ENCODE measurements at regions not wholly inside any gene's neighbourhood (a gene's known extent, or its start where the extent isn't known, plus 50 kb on each side); places are given as distances from the start of the nearest gene placed in this dataset.

DNA sequence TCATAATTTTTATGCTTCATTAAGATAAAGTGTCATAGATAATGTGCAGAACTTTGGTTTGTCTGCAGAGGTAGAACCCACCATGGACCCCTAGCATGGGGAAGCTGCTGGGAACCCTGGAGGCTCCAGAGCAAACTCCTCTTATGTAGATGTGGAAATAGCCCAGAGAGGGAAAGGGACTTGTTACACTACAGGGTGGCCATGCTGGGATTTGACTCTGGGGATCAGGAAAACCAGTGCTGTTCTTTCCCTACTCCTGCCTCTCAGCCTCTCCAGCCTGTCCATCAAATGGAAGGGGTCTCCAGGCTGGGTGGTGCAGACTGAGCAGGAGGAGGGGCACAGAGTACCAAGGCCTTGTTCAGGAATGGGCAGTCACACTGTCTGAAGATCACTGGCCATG, 54.2 kb downstream of the MSX1 start:
- peak in 2 of 4 donors; percentile 25 to 58 for ATAC-seq
- TF ChIP-seq, protein P1, sequence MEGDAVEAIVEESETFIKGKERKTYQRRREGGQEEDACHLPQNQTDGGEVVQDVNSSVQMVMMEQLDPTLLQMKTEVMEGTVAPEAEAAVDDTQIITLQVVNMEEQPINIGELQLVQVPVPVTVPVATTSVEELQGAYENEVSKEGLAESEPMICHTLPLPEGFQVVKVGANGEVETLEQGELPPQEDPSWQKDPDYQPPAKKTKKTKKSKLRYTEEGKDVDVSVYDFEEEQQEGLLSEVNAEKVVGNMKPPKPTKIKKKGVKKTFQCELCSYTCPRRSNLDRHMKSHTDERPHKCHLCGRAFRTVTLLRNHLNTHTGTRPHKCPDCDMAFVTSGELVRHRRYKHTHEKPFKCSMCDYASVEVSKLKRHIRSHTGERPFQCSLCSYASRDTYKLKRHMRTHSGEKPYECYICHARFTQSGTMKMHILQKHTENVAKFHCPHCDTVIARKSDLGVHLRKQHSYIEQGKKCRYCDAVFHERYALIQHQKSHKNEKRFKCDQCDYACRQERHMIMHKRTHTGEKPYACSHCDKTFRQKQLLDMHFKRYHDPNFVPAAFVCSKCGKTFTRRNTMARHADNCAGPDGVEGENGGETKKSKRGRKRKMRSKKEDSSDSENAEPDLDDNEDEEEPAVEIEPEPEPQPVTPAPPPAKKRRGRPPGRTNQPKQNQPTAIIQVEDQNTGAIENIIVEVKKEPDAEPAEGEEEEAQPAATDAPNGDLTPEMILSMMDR (IDR thresholded peaks at IDR 0.05), result no peak
- intact Hi-C loops (cut with DNase I), result no loop called here

DNA sequence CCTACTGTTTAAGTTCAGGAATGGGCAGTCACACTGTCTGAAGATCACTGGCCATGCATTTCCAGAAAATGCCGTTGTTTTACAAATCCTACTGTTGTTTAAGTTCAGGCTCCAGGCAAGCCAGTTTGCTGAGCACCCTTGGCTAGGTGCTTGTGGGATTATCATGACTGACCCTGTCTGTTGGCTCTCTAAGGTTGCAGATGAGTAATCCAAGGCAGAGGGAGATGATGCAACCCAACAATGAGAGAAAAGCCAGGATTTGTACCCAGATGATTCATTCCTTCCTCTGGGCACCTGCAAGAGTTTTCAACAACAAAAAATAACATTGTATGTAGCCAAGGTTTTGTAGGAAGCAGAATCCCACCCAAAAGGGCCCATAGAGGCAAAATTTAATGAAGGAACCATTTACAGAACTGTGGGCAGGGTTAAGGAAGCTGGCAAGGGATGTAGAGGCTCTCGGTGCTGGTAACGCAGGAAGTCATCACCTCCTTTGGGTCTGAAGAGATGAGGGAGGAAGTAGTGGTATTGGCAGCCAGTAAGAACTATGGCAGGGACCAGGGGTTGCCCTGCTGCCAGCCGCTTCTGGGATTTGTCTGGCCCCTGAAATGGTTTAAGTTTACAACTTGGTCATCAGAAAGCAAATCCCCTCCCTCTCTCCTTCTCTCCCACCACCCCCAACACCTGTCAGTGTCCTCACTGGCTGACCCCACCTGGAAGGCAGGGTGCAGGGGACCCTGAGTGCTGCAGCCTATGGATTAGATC, 54.8 kb downstream of the MSX1 start:
- TF ChIP-seq, protein P1 (IDR thresholded peaks at IDR 0.05), result no peak
- no peak overlapping the region for H3K27ac ChIP-seq
- WGBS, 3 donors, result 41 to 65% (median 44%) methylated on average over 4 of the region's 4 CpGs
- ATAC-seq, result peak in 2 of 4 donors; percentile 50 to 74
- no peak overlapping the region for H3K4me3 ChIP-seq
- no peak for DNase-seq
- H3K36me3 ChIP-seq (ENCODE audit: insufficient read depth in 1 of 2, low read depth in 1 of 2), result no peaks in the 10 kb centered on the region
- no peaks in the 10 kb centered on the region for H3K9me3 ChIP-seq
- intact Hi-C loops (cut with DNase I), result no loop called here
- H3K4me1 ChIP-seq, result no peaks in the 10 kb centered on the region
- peaks cover 0 to 2% (median 0%) of the 10 kb centered on the region in 3 donors for H3K27me3 ChIP-seq (ENCODE audit: insufficient read depth in 3 of 3, low read length in 2 of 3)

More for the DNA sequence above, 54.2 kb downstream of the MSX1 start:
- Histone ChIP-seq H3K27ac (no peak overlapping the region), H3K4me1 (no peaks in the 10 kb centered on the region), H3K4me3 (no peak overlapping the region), H3K36me3 (ENCODE audit: insufficient read depth in 1 of 2, low read depth in 1 of 2) (no peaks in the 10 kb centered on the region), H3K27me3 (ENCODE audit: insufficient read depth in 3 of 3, low read length in 2 of 3) (peaks cover 0 to 2% (median 0%) of the 10 kb centered on the region in 3 donors), H3K9me3 (no peaks in the 10 kb centered on the region)
- DNase-seq, result no peak

DNA sequence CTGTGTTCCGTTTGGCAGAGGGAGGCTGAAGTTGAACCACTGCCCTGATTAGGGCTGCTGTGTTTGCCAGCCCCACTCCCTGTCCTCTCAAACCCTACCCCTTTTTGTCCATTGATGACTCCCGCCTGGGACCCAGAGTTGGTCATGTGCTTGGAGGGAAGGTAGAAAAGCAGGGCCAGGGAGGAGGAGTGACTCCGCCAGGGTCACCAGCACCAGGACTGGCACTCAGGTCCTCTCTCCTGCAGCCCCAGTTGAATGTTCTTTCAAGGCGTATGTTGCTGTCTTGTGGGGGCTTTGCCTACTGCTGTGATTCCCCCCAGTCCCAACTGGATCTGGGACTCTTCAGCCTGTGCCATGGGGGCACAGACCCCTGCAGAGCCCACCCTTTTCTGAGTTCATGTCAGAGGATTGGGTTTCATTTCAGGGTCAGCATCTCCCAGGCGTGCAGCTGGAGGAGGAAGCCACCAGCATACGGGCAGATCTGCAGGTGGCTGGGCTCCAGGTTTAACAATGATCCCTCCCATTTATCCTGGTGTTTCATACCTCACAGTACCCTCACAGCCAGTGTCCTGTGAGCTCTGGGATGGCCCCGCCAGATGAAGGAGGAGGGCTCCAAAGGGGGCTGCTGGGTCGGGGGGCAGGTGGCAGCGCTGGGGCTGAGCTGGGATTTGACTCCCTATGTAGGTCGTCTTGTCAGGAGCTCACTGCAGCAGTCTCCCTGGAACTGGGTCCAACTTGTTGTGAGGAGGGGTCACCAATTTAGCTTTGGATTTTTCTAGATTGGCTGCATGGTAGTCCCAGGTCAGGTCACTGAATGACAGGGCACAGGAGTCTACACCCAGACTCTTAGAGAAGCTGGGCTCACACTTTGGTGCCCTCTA, 55.7 kb downstream of the MSX1 start:
- intact Hi-C loops (cut with DNase I), result no loop called here
- WGBS, 3 donors, result 68 to 69% (median 68%) methylated on average over 10 of the region's 10 CpGs
- no peaks in the 10 kb centered on the region for H3K9me3 ChIP-seq
- DNase-seq (no peak), ATAC-seq (no peak)
- peaks cover 0 to 2% (median 0%) of the 10 kb centered on the region in 3 donors for H3K27me3 ChIP-seq (ENCODE audit: insufficient read depth in 3 of 3, low read length in 2 of 3)
- TF ChIP-seq, protein P1 (IDR thresholded peaks at IDR 0.05), result no peak
- H3K4me1 ChIP-seq, result no peaks in the 10 kb centered on the region
- no peak overlapping the region for H3K4me3 ChIP-seq
- no peak overlapping the region for H3K27ac ChIP-seq
- H3K36me3 ChIP-seq (ENCODE audit: insufficient read depth in 1 of 2, low read depth in 1 of 2), result no peaks in the 10 kb centered on the region

DNA sequence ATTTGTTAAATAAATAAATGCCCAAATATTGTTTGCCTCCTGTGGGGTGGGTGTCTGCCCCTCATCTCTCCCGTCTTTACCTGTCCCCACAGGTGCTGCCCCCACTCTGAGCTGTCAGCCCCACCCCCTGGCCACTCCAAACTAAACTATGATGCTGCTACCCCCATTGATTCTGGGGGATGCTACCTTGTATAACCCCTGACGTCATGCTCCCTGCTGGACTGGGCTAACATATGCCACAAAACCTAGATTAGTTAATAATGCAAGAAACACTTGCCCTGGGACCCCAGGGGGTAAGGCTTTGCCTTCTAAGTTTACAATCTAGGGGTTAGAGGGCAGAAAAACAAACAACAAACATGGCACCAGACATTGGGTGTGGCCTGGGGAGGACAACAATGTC, 58.6 kb downstream of the MSX1 start:
- TF ChIP-seq, protein P1 (IDR thresholded peaks at IDR 0.05), result no peak
- no peak overlapping the region for H3K27ac ChIP-seq
- DNase-seq, result no peak
- 35 to 54% (median 40%) methylated on average over 2 of the region's 2 CpGs for WGBS, 3 donors
- no peaks in the 10 kb centered on the region for H3K4me1 ChIP-seq
- intact Hi-C loops (cut with DNase I), result no loop called here
- peaks cover 0 to 4% (median 0%) of the 10 kb centered on the region in 3 donors for H3K27me3 ChIP-seq (ENCODE audit: insufficient read depth in 3 of 3, low read length in 2 of 3)
- H3K36me3 ChIP-seq (ENCODE audit: insufficient read depth in 1 of 2, low read depth in 1 of 2), result no peaks in the 10 kb centered on the region
- H3K9me3 ChIP-seq, result no peaks in the 10 kb centered on the region
- ATAC-seq, result no peak
- H3K4me3 ChIP-seq, result no peak overlapping the region

Measured in psoas muscle (tissue), 7 donors.